NT2/D1 (cell line): ENCODE measurements at regions not wholly inside any gene's neighbourhood (a gene's known extent, or its start where the extent isn't known, plus 50 kb on each side); places are given as distances from the start of the nearest gene placed in this dataset.
"Not testable (repeated sequence)": the region's sequence is repeated elsewhere in the genome, so short reads cannot be mapped to it uniquely, and the experiment has no call there.

Experiments used
- YY1 ChIP-seq: IDR thresholded peaks from 2 replicates; pipeline ENCODE4 v1.6.1; 2011; ENCODE audit not compliant: insufficient read length, insufficient read depth
- ZNF274 ChIP-seq: IDR thresholded peaks from 2 replicates; pipeline ENCODE4 v1.6.1; 2011; ENCODE audit warnings: mild to moderate bottlenecking, low read depth, low read length

- TF ChIP-seq ZNF274, YY1: not testable (repeated sequence)
These were observed 149.5 kb upstream of the ATF7IP start for GRCh38 chr12:14215949-14216348.
